Stimulated activated CD4-positive, alpha-beta T cell treated with anti-CD3 and anti-CD28 coated beads, TNF-alpha, amount 100 ng/mL, for 48 hours (primary cell): ENCODE measurements at regions not wholly inside any gene's neighbourhood (a gene's known extent, or its start where the extent isn't known, plus 50 kb on each side); places are given as distances from the start of the nearest gene placed in this dataset.
"Not testable (repeated sequence)": the region's sequence is repeated elsewhere in the genome, so short reads cannot be mapped to it uniquely, and the experiment has no call there.

Experiments
- DNase-seq, 3 donors: peaks; one replicate each; pipeline ENCODE4 v3.0.0-alpha.2; 2020; ENCODE audit warnings: low read depth in 3 of 3

DNA sequence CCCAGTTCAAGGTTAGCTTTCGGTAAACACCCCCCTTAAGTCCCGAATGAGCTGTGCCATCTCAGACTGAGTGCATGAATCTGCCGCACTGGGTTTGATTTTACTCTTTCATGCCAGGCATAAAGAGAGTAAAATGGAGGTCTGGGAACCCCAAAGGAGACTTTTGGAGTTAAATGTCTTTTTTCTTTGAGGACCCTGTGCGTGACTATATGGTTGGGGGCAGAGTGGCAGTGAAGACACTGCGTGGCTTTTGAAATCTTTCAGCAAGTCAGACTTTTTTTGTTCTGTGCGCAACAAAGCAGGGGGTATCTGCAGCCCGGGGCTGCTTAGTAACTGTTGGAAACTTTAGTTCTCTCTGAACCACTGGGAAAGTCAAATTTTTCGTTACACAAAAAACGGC, 392.9 kb upstream of the SALL1 start:
- DNase-seq = no peak

DNA sequence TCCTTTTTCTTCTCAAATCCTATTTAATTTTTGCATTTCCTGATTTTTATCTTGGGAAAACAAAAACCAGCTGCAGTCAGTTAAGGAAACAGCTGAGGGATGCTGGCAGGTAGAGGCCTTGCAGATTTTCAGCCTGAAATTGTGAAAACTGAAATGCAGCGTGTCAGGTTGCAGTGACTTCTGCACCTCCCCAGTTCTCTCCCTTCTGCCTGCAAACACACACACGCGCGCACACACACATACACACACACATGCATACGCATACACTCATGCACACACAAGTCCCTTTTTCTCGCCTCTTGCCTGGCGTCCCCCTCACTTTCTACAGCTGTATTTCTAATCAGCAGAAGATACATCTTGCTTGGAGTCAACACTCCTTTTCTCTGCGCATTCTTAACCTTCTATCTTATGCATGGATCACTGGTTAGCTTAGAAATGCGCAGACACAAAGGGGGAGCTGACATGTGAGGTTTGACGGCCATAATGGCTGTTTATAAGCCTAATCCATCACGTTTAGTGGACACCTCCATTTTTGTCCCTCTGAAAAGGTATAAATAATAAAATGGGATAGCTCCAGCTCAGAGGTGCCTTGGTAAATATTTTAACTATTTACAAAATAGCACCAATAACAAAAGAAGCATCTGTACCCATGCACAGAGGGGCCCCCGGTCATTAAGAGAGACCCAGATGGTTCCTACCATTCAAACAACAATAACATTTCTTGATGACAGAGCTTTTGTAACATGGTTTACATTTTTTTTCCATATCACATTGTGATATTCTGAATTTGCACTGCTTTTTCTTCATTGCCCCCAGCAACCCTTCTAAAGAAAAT, 392.1 kb upstream of the SALL1 start:
- no peak for DNase-seq

DNA sequence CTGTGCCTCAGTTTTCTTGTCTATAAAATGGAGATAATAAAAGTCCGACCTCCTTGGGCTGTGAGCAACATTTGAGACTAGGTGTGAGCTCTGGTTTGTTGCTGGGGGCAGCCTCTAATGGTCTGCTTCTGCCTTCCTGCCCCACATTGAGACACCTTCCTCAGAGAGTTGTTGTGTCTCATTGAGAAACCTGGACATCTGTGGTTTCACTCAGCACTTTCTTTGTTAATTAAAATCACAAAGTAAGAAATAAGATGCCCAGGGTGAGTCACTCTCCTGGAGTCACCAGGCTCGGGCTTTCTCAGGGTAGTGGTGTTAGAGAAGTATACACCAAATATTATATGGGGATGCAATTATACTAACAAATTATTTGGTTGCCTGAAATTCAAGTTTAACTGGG, 389.2 kb upstream of the SALL1 start:
- no peak for DNase-seq

GRCh38 chr16:51538707-51539498, 387.8 kb upstream of the SALL1 start:
- no peak for DNase-seq

- no peak for DNase-seq
These were observed 384.5 kb upstream of the SALL1 start for GRCh38 chr16:51535591-51535990.

- no peak for DNase-seq
These were observed 381.5 kb upstream of the SALL1 start for GRCh38 chr16:51532551-51532950.

DNA sequence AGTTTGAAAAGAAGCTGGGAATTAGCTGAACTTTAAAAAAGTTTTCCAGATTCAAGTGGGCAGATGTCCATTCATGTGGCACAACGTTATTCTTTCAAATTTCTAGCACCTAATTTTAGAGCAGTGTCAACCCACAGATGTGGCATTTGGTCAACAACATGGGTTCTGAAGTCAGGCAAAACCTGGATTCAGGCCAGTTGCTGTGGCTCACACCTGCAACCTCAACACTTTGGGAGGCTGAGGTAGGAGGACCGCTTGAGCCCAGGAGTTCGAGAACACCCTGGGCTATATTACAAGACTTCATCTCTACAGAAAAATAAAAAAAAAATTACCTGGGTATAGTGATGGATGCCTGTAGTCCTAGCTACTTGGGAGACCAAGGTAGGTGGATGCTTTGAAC, 380.2 kb upstream of the SALL1 start:
- no peak for DNase-seq

GRCh38 chr16:51527349-51527748, 376.3 kb upstream of the SALL1 start:
- DNase-seq = no peak

- no peak for DNase-seq
These were observed 375.6 kb upstream of the SALL1 start for GRCh38 chr16:51526621-51527020.

- no peak for DNase-seq
These were observed 373.7 kb upstream of the SALL1 start for GRCh38 chr16:51524555-51525373.

DNA sequence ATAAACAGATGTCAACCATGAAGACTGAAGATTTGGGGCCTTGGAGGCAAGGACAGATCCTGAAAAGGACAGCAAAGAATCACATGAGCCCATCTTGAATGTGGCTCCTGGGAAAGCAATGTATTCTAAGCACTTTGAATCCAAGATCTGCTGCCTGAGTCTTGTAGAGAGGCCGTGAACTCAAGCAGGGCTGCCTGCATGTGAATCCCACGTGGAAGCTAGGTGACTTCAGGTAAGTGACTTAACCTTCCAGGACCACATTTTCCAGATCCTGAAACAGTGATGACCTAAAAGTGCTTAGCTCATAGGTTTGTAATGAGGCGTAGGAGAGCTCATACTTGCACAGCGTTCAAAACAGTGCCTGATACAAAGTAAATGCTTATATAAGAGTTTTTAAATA, 373.0 kb upstream of the SALL1 start:
- DNase-seq = no peak

GRCh38 chr16:51523400-51523799, 372.3 kb upstream of the SALL1 start:
- DNase-seq = no peak

DNA sequence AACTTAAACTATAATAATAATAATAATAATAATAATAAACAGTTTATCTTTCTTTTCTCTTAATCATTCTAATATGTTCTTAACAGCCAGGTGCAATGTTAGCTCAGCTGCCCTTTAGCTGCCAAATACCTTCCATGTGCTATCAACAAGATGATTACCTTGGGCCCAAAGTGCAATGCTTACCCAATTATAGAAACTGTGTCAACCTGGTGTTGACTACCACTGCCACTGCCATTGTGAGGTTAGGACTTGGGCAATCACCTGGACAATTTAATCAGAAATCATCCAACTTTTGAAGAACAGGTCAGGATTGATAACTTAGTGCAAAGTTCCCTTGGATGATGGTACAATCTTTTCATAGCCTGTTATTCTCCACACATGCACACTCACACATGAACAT, 371.8 kb upstream of the SALL1 start:
- no peak for DNase-seq

GRCh38 chr16:51516960-51517359, 365.9 kb upstream of the SALL1 start:
- DNase-seq = not testable (repeated sequence)

- no peak for DNase-seq
These were observed 359.3 kb upstream of the SALL1 start for GRCh38 chr16:51510416-51510815.

DNA sequence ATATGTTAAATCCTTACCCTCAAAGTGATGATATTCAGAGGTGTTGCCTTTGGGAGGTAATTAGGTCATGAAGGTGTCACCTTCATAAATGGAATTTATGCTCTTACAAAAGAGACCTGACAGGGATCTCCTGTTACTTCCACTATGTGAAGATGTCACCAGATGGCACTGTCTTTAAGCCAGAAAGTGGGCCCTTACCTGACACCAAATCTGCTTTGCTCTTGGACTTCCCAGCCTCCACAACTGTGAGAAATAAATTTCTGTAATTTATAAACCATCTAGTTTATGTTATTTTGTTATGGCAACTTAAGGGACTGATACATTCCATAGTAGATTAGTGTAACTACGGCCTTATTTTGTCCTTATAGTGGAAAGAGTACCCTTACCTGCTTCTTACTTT, 358.3 kb upstream of the SALL1 start:
- DNase-seq = no peak

- DNase-seq = no peak
These were observed 357.6 kb upstream of the SALL1 start for GRCh38 chr16:51508490-51509212.

DNA sequence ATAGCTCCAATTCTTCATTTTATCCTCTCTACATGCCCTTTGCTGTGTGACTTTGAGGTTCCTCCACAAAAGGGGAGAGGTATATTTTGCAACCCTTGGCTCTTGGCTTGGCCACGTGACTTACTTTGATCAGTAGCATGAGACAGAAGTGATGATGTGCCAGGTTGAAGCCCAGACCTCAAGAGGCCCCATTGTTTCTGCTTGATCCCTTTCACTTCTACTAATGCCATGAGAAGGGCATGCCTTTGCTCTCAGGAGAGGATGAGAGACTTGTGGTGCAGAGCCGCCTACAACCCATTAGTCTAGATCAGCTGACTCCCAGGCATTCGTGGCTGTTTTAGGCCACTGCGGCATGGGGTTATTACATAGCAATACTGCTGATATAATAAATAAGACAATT, 356.2 kb upstream of the SALL1 start:
- no peak for DNase-seq

DNA sequence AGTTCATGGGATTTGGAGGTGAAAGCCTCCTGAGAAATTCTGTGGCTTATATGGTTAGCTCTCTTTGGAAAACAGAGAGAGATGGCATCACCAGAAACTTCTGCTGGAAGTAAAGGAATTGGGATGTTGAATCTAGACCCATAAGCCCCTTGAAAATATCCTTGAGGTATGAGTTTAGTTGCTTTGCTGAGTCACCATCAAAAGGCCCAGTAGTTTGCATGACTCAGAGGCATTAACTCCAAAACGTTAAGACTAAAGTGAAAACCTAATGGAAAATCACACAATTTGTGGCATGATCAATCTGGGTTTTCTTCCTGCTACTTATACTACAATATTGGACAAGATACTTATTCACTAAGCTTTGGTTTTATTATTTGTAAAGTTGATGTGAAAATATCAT, 349.2 kb upstream of the SALL1 start:
- no peak for DNase-seq

- DNase-seq = no peak
These were observed 346.6 kb upstream of the SALL1 start for GRCh38 chr16:51497541-51498211.

DNA sequence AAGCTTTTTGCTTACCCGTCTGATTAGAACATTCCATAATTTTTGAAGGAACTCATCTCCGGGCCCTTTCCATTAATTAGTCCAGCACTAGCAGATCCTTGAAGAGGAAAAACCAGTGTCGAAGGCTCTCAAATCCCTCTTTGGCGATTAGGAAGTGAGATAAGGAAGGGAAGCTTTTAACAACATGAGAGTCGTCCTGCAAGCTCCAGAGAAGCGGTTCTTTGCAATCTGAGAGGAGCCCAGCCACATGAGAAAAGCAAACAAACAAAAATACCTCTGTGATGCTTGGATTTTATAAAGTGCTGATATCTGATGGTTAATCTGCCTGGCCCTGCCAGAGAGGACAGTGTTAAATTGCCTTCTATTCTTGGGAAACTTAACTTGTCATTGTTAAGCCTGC, 339.8 kb upstream of the SALL1 start:
- no peak for DNase-seq
